ENCODE measurements at regions not wholly inside any gene's neighbourhood (a gene's known extent, or its start where the extent isn't known, plus 50 kb on each side); places are given as distances from the start of the nearest gene placed in this dataset.
"Not testable (repeated sequence)": the region's sequence is repeated elsewhere in the genome, so short reads cannot be mapped to it uniquely, and the experiment has no call there.

- ATAC-seq = no peak
- no peak for DNase-seq
- no peak overlapping the region for H3K4me2 ChIP-seq (ENCODE audit: low read length)
These were observed 207.6 kb downstream of the EMP1 start for GRCh38 chr12:13404111-13404628.

DNA sequence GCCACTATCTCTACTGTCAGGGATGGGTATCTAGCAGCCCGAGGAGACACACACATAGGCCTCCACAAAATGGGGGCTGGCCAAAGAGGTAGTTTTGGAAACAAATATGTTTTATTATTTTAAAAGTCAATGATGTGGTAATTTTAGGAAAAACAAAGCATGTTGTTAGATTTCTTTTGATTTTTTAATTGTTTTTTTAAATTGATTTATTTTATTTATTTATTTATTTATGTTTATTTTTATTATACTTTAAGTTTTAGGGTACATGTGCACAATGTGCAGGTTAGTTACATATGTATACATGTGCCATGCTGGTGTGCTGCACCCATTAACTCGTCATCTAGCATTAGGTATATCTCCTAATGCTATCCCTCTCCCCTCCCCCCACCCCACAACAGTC, 194.8 kb downstream of the EMP1 start:
- H3K9me2 ChIP-seq (replicated peaks; ENCODE audit: low read length); H3F3A ChIP-seq (ENCODE audit: low read length, unreplicated experiment); intact Hi-C loops (cut with micrococcal nuclease); POLR2A ChIA-PET (ENCODE audit: unreplicated experiment); H4K20me1 ChIP-seq (ENCODE audit: low read length); H2AFZ ChIP-seq (ENCODE audit: low read length); BruUV-seq (replicated peaks); H3K36me3 ChIP-seq (ENCODE audit: low read depth, low read length); H3K79me2 ChIP-seq (ENCODE audit: low read length); ATAC-seq; H3K27me3 ChIP-seq (ENCODE audit: low read length); DNase-seq; CTCF ChIA-PET; H3K4me3 ChIP-seq (ENCODE audit: low read length); H3K9me3 ChIP-seq (ENCODE audit: low read length): not testable (repeated sequence)
- H3K4me2 ChIP-seq (ENCODE audit: low read length) = peak overlapping the region; percentile 70
- peak overlapping the region; percentile 94 for H3K27ac ChIP-seq (ENCODE audit: low read length)
- peak overlapping the region; percentile 36; the same call in 1 of the 2 replicates for H3K9ac ChIP-seq (ENCODE audit: low read length)
- H3K4me1 ChIP-seq (ENCODE audit: insufficient read depth, low read length) = peaks cover 28% of the 10 kb centered on the region

More at GRCh38 chr12:13404111-13404628, 207.6 kb downstream of the EMP1 start:
- no peak overlapping the region for H3K27ac ChIP-seq (ENCODE audit: low read length)
- intact Hi-C loops (cut with micrococcal nuclease) = no loop called here
- TF ChIP-seq, protein P1, sequence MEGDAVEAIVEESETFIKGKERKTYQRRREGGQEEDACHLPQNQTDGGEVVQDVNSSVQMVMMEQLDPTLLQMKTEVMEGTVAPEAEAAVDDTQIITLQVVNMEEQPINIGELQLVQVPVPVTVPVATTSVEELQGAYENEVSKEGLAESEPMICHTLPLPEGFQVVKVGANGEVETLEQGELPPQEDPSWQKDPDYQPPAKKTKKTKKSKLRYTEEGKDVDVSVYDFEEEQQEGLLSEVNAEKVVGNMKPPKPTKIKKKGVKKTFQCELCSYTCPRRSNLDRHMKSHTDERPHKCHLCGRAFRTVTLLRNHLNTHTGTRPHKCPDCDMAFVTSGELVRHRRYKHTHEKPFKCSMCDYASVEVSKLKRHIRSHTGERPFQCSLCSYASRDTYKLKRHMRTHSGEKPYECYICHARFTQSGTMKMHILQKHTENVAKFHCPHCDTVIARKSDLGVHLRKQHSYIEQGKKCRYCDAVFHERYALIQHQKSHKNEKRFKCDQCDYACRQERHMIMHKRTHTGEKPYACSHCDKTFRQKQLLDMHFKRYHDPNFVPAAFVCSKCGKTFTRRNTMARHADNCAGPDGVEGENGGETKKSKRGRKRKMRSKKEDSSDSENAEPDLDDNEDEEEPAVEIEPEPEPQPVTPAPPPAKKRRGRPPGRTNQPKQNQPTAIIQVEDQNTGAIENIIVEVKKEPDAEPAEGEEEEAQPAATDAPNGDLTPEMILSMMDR (conservative IDR thresholded peaks at IDR 0.05; ENCODE audit: low read depth, low read length) = no peak
- TF ChIP-seq EZH2 (IDR thresholded peaks at IDR 0.05; ENCODE audit: low read length, unreplicated experiment) (no peak), EZH2phosphoT487 (IDR thresholded peaks at IDR 0.05; ENCODE audit: borderline replicate concordance, low read length) (no peak)
- H3F3A ChIP-seq (ENCODE audit: low read length, unreplicated experiment) = no peaks in the 10 kb centered on the region
- no peaks in the 10 kb centered on the region for H3K4me1 ChIP-seq (ENCODE audit: insufficient read depth, low read length)
- no peaks in the 10 kb centered on the region for H3K9me2 ChIP-seq (replicated peaks; ENCODE audit: low read length)
- no peaks in the 10 kb centered on the region for H3K27me3 ChIP-seq (ENCODE audit: low read length)
- no peaks in the 10 kb centered on the region for H4K20me1 ChIP-seq (ENCODE audit: low read length)
- H3K79me2 ChIP-seq (ENCODE audit: low read length) = no peaks in the 10 kb centered on the region
- CTCF ChIA-PET = no interaction called here
- no peak overlapping the region for H3K9ac ChIP-seq (ENCODE audit: low read length)
- POLR2A ChIA-PET (ENCODE audit: unreplicated experiment) = no interaction called here
- no peak overlapping the region for H2AFZ ChIP-seq (ENCODE audit: low read length)
- no TSS peak for BruUV-seq (replicated peaks)
- H3K4me3 ChIP-seq (ENCODE audit: low read length) = no peak overlapping the region
- H3K9me3 ChIP-seq (ENCODE audit: low read length) = no peaks in the 10 kb centered on the region
- H3K36me3 ChIP-seq (ENCODE audit: low read depth, low read length) = no peaks in the 10 kb centered on the region

DNA sequence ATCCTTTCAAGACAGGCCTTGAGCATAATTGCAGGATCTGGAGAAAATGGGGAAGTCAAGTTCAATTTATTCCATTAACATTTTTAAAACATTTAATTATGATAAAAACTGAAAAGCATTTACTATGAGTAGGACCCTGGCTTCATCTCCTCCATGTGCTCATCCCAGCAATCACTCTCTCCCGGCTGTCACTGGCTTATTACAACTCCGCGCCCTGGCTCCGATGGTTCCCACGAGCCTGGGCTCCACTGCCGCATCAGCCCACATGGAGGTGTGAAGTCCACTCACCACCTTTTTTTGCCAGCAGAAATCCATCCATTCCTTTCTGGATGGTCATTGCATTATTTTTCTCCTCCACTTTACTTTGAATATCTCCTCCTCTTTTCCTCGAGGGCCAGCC, 194.4 kb downstream of the EMP1 start:
- intact Hi-C loops (cut with micrococcal nuclease) = no loop called here
- Histone ChIP-seq H3K4me1 (ENCODE audit: insufficient read depth, low read length) (peaks cover 33% of the 10 kb centered on the region), H3K36me3 (ENCODE audit: low read depth, low read length) (no peaks in the 10 kb centered on the region), H2AFZ (ENCODE audit: low read length) (no peak overlapping the region), H3K4me3 (ENCODE audit: low read length) (peak overlapping the region; percentile 21; the same call in 1 of the 2 replicates), H3K27me3 (ENCODE audit: low read length) (no peaks in the 10 kb centered on the region), H3K4me2 (ENCODE audit: low read length) (peak overlapping the region; percentile 70), H3K9ac (ENCODE audit: low read length) (peak overlapping the region; percentile 36; the same call in 1 of the 2 replicates), H3K27ac (ENCODE audit: low read length) (peak overlapping the region; percentile 94), H3K79me2 (ENCODE audit: low read length) (no peaks in the 10 kb centered on the region), H3K9me3 (ENCODE audit: low read length) (no peaks in the 10 kb centered on the region), H4K20me1 (ENCODE audit: low read length) (no peaks in the 10 kb centered on the region), H3K9me2 (replicated peaks; ENCODE audit: low read length) (no peaks in the 10 kb centered on the region), H3F3A (ENCODE audit: low read length, unreplicated experiment) (no peaks in the 10 kb centered on the region)
- TF ChIP-seq, protein P1 (conservative IDR thresholded peaks at IDR 0.05; ENCODE audit: low read depth, low read length) = no peak
- TF ChIP-seq EZH2phosphoT487 (IDR thresholded peaks at IDR 0.05; ENCODE audit: borderline replicate concordance, low read length) (no peak), EZH2 (IDR thresholded peaks at IDR 0.05; ENCODE audit: low read length, unreplicated experiment) (no peak)
- DNase-seq (no peak), ATAC-seq (no peak; the same call in 1 of the 2 replicates)
- ChIA-PET CTCF (interaction anchor here (0.8 to 1.1 kb wide), 3 partner anchors 29 to 135 kb away, joined by 3 to 6 read pairs (median 5); no protein-coding TSS in a partner anchor), POLR2A (ENCODE audit: unreplicated experiment) (interaction anchor here (0.6 kb wide), 1 partner anchor 19 kb away, joined by 3 read pairs; no protein-coding TSS in a partner anchor)
- no TSS peak for BruUV-seq (replicated peaks)
